SH-SY5Y (cell line): ENCODE measurements at regions not wholly inside any gene's neighbourhood (a gene's known extent, or its start where the extent isn't known, plus 50 kb on each side); places are given as distances from the start of the nearest gene placed in this dataset.

Experiments used
- GATA2 ChIP-seq: IDR thresholded peaks from 2 replicates; pipeline ENCODE4 v1.6.1; 2011; ENCODE audit warnings: mild to moderate bottlenecking, low read depth, low read length
- GATA3 ChIP-seq: IDR thresholded peaks from 2 replicates; pipeline ENCODE4 v1.6.1; 2011; ENCODE audit warnings: low read depth, mild to moderate bottlenecking, low read length, moderate library complexity

DNA sequence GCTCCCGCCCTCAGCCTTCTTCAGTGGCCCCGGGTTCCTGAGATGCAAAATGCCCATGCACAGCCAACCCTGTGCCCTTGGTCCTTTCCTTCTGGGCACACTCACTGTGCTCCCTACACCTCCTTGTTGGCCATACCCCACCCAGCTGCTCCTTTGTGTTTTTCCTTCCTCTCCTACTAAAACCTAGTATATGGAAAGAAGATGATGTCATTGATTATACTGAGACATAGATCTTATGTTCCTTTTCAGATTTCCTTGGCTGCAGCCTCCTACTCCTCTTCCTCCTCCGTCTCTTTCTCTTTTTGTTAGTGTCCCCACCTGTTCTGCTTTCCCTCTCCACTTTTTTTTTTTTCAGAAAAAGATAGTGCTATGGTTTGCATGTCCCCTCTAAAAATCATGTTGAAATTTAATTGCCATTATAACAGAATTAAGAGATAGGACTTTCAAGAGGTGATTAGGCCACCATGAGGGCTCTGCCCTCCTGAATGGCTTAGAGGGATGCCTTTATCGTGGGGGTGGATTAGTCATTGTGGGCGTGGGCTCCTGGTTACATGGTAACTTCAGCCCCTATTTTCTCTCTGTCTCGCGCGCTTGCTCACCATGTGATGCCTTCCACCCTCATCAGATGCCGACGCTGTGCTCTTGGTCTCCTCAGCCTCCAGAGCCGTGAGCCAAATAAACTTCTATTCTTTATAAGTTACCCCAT, 254.9 kb upstream of the GATB start:
- TF ChIP-seq GATA3 (no peak), GATA2 (no peak)
